D721Med (cell line): ENCODE measurements at regions not wholly inside any gene's neighbourhood (a gene's known extent, or its start where the extent isn't known, plus 50 kb on each side); places are given as distances from the start of the nearest gene placed in this dataset.
"Not testable (repeated sequence)": the region's sequence is repeated elsewhere in the genome, so short reads cannot be mapped to it uniquely, and the experiment has no call there.

Experiments
- DNase-seq: peaks from one replicate; pipeline ENCODE4 v3.0.0; 2011; ENCODE audit warnings: low spot score; ENCODE audit not compliant: insufficient read length
- FAIRE-seq: peaks from 2 replicates; lab custom pipeline; 2011; peaks lifted over from hg19 to GRCh38; lab: Jason Lieb, UNC
- CTCF ChIP-seq: IDR thresholded peaks from 2 replicates; pipeline ENCODE4 v1.5.1; 2012; ENCODE audit warnings: mild to moderate bottlenecking, control low read depth; ENCODE audit not compliant: insufficient read depth; ENCODE audit errors: missing control alignments

GRCh38 chrX:137771537-137771936 lies 205.6 kb downstream of the ZIC3 start:
- TF ChIP-seq CTCF: no peak
- DNase-seq (no peak), FAIRE-seq (no peak)

- no peak for TF ChIP-seq CTCF
- DNase-seq: no peak
- no peak for FAIRE-seq
These were observed 226.3 kb downstream of the ZIC3 start for GRCh38 chrX:137792214-137792613.

- not testable (repeated sequence) for DNase-seq, FAIRE-seq
These were observed 232.0 kb downstream of the ZIC3 start for GRCh38 chrX:137797926-137798325.

GRCh38 chrX:137823257-137823656 lies 257.3 kb downstream of the ZIC3 start:
- TF ChIP-seq CTCF: no peak
- no peak for FAIRE-seq

GRCh38 chrX:137847376-137847775 lies 281.4 kb downstream of the ZIC3 start:
- DNase-seq: no peak
- TF ChIP-seq CTCF: no peak
- no peak for FAIRE-seq

More at GRCh38 chrX:137823257-137823656, 257.3 kb downstream of the ZIC3 start:
- DNase-seq: no peak

GRCh38 chrX:137848266-137848905 lies 282.5 kb downstream of the ZIC3 start:
- DNase-seq (no peak), FAIRE-seq (no peak)
- no peak for TF ChIP-seq CTCF

- no peak for TF ChIP-seq CTCF
These were observed 286.6 kb downstream of the ZIC3 start for GRCh38 chrX:137852502-137852901.

More at GRCh38 chrX:137852502-137852901, 286.6 kb downstream of the ZIC3 start:
- FAIRE-seq (no peak), DNase-seq (no peak)
